NT2/D1 (cell line): ENCODE measurements at regions not wholly inside any gene's neighbourhood (a gene's known extent, or its start where the extent isn't known, plus 50 kb on each side); places are given as distances from the start of the nearest gene placed in this dataset.

Source experiments
- DNase-seq: peaks from one replicate; pipeline ENCODE4 v3.0.0-alpha.2; 2011; ENCODE audit warnings: low read depth, low spot score
- H3K27me3 ChIP-seq: 2 replicates; pipeline ENCODE4 v1.6.0; 2011; ENCODE audit warnings: mild to moderate bottlenecking; ENCODE audit not compliant: insufficient read length, insufficient read depth
- H3K36me3 ChIP-seq: 2 replicates; pipeline ENCODE4 v1.6.1; 2011; ENCODE audit warnings: mild to moderate bottlenecking, low read length, mixed read lengths; ENCODE audit not compliant: insufficient read depth, insufficient read length
- H3K4me1 ChIP-seq: 2 replicates; pipeline ENCODE4 v1.5.1; 2011; ENCODE audit not compliant: insufficient read depth, insufficient read length
- H3K4me3 ChIP-seq: 2 replicates; pipeline ENCODE4 v1.5.1; 2011; ENCODE audit warnings: low read depth; ENCODE audit not compliant: insufficient read length
- H3K9ac ChIP-seq: 2 replicates; pipeline ENCODE4 v1.6.0; 2011; ENCODE audit warnings: low read depth; ENCODE audit not compliant: insufficient read length
- H3K9me3 ChIP-seq: 2 replicates; pipeline ENCODE4 v1.5.1; 2011; ENCODE audit warnings: mild to moderate bottlenecking, low read length; ENCODE audit not compliant: insufficient read depth
- SUZ12 ChIP-seq: IDR thresholded peaks from 2 replicates; pipeline ENCODE4 v1.6.1; 2011; ENCODE audit not compliant: insufficient read length, insufficient read depth; ENCODE audit errors: extremely low read depth
- YY1 ChIP-seq: IDR thresholded peaks from 2 replicates; pipeline ENCODE4 v1.6.1; 2011; ENCODE audit not compliant: insufficient read length, insufficient read depth
- ZNF274 ChIP-seq: IDR thresholded peaks from 2 replicates; pipeline ENCODE4 v1.6.1; 2011; ENCODE audit warnings: mild to moderate bottlenecking, low read depth, low read length

- H3K9ac ChIP-seq = no peak overlapping the region
- H3K36me3 ChIP-seq = no peaks in the 10 kb centered on the region
- no peaks in the 10 kb centered on the region for H3K4me1 ChIP-seq
- peaks cover 9% of the 10 kb centered on the region for H3K9me3 ChIP-seq
- H3K4me3 ChIP-seq = no peak overlapping the region
- no peak for DNase-seq
- TF ChIP-seq SUZ12 = no peak
- no peak for TF ChIP-seq ZNF274
- TF ChIP-seq YY1 = no peak
- H3K27me3 ChIP-seq = no peaks in the 10 kb centered on the region
Observed at GRCh38 chr3:158882445-158882844, 80.6 kb downstream of the MFSD1 start.

- TF ChIP-seq ZNF274 (no peak), YY1 (no peak), SUZ12 (no peak)
- H3K9me3 ChIP-seq = no peaks in the 10 kb centered on the region
- no peaks in the 10 kb centered on the region for H3K27me3 ChIP-seq
- no peak overlapping the region for H3K9ac ChIP-seq
- DNase-seq = no peak
- H3K36me3 ChIP-seq = no peaks in the 10 kb centered on the region
- H3K4me1 ChIP-seq = no peaks in the 10 kb centered on the region
- H3K4me3 ChIP-seq = no peak overlapping the region
Observed at GRCh38 chr3:158896729-158897128, 94.9 kb downstream of the MFSD1 start.

GRCh38 chr3:158906749-158907148 lies 104.9 kb downstream of the MFSD1 start:
- TF ChIP-seq SUZ12 (no peak), ZNF274 (no peak), YY1 (no peak)
- Histone ChIP-seq H3K4me1 (no peaks in the 10 kb centered on the region), H3K36me3 (no peaks in the 10 kb centered on the region), H3K9me3 (no peaks in the 10 kb centered on the region), H3K9ac (no peak overlapping the region), H3K4me3 (no peak overlapping the region), H3K27me3 (no peaks in the 10 kb centered on the region)
- DNase-seq = no peak

GRCh38 chr3:158908187-158908734 lies 106.4 kb downstream of the MFSD1 start:
- Histone ChIP-seq H3K36me3 (no peaks in the 10 kb centered on the region), H3K4me1 (no peaks in the 10 kb centered on the region), H3K27me3 (no peaks in the 10 kb centered on the region), H3K9ac (no peak overlapping the region), H3K4me3 (no peak overlapping the region), H3K9me3 (no peaks in the 10 kb centered on the region)
- TF ChIP-seq SUZ12 (no peak), ZNF274 (no peak), YY1 (no peak)
- no peak for DNase-seq

- TF ChIP-seq YY1 = no peak
- TF ChIP-seq ZNF274 = no peak
- no peak for TF ChIP-seq SUZ12
- H3K9ac ChIP-seq = no peak overlapping the region
- H3K36me3 ChIP-seq = no peaks in the 10 kb centered on the region
- H3K9me3 ChIP-seq = no peaks in the 10 kb centered on the region
- no peaks in the 10 kb centered on the region for H3K27me3 ChIP-seq
- H3K4me3 ChIP-seq = no peak overlapping the region
- no peaks in the 10 kb centered on the region for H3K4me1 ChIP-seq
- no peak for DNase-seq
Observed at GRCh38 chr3:158909870-158910269, 108.0 kb downstream of the MFSD1 start.

GRCh38 chr3:158911586-158911985 lies 109.7 kb downstream of the MFSD1 start:
- no peak overlapping the region for H3K9ac ChIP-seq
- H3K36me3 ChIP-seq = no peaks in the 10 kb centered on the region
- H3K4me1 ChIP-seq = no peaks in the 10 kb centered on the region
- H3K27me3 ChIP-seq = no peaks in the 10 kb centered on the region
- H3K9me3 ChIP-seq = no peaks in the 10 kb centered on the region
- no peak overlapping the region for H3K4me3 ChIP-seq
- TF ChIP-seq SUZ12 = no peak
- no peak for TF ChIP-seq YY1
- TF ChIP-seq ZNF274 = no peak
- DNase-seq = no peak

GRCh38 chr3:158912188-158912587 lies 110.3 kb downstream of the MFSD1 start:
- Histone ChIP-seq H3K4me3 (no peak overlapping the region), H3K4me1 (no peaks in the 10 kb centered on the region), H3K9ac (no peak overlapping the region), H3K36me3 (no peaks in the 10 kb centered on the region), H3K27me3 (no peaks in the 10 kb centered on the region), H3K9me3 (no peaks in the 10 kb centered on the region)
- DNase-seq = no peak
- TF ChIP-seq YY1 (no peak), ZNF274 (no peak)
